ENCODE measurements at regions not wholly inside any gene's neighbourhood (a gene's known extent, or its start where the extent isn't known, plus 50 kb on each side); places are given as distances from the start of the nearest gene placed in this dataset.
"Not testable (repeated sequence)": the region's sequence is repeated elsewhere in the genome, so short reads cannot be mapped to it uniquely, and the experiment has no call there.

DNA sequence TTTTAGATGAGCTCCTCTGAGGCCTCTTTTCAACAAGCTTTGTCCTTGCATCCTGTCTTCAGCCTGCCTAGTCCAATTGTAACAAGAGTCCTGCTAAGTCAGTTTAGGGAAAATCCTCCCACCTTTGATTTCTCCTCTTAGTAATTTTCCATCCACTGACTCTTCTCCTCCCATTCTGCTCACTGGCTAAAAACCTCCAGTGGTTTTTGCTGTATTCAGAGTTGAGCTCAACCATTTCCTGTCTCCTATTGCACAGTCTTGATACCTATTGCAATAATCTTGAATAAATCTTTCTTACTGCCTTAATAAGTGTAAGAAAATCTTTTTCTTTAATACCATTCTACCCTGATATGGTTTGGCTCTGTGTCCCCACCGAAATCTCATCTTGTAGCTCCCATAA, 117.8 kb upstream of the ENPP6 start:
- no peak for DNase-seq (ENCODE audit: low read depth)

DNA sequence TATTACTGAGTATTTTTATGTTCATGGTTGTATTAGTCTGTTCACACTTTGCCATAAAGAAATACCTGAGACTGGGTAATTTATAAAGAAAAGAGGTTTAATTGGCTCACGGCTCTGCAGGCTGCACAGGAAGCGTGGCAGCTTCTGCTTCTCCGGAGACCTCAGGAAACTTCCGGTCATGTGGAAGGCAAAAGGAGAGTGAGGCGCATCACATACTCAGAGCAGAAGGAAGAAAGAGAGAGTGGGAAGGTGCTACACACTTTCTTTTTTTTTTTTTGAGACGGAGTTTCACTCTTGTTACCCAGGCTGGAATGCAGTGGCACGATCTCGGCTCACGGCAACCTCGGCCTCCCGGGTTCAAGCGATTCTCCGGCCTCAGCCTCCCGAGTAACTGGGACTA, 115.8 kb upstream of the ENPP6 start:
- not testable (repeated sequence) for DNase-seq (ENCODE audit: low read depth)

DNA sequence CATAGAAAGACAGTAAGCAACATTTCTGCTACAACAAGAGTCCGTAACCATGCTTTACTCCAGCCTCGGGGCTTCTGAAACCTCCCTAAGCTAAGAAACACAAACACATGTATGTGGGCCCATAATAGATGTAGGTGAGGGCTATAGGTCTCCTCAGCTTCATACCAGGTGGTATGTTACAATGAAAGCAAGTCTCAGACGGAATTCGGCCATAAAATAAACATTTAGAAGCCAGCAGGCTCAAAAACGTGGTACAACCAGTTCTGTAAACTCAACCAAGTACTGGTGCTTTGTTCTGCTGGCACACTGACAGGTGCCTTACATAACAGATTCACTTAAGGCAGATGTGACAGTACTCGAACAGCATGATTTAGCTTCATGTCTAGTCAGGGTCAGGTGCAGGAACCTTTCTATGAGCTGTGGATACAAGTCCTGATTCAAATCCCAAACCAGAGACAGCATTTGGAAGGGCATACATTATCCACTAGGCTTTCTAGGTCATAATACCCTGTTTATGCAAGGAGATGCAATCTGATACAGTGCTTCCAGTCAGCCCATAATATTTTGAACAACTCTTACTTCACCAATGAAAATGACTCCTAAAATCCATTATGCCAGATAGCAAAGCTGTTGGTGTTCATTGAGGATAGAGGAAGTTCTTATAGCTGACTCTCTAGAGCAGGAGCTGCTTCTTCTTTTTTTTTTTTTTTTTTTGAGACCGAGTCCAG, 113.8 kb upstream of the ENPP6 start:
- DNase-seq (ENCODE audit: low read depth): no peak

DNA sequence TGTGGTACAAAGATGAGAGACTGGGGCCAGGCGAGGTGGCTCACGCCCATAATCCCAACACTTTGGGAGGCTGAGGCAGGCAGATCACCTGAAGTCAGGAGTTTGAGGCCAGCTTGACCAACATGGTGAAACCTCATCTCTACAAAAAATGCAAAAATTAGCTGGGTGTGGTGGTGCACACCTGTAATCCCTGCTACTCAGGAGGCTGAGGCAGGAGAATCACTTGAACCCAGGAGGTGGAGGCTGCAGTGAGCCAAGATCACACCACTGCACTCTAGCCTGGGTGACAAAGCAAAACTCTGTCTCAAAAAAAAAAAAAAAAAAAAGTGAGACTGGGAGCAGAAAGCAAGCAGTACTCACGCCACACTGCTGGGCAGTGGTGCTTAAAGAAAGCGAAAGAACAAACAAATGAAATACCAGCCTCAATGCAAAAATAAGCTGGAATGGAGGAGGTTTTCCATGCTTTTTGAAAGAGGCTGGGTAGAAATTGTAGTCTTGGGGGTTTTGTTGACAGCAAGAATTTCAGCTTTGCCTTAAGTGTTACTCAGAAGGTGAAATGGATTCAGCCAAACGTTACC, 112.9 kb upstream of the ENPP6 start:
- DNase-seq (ENCODE audit: low read depth): not testable (repeated sequence)

DNA sequence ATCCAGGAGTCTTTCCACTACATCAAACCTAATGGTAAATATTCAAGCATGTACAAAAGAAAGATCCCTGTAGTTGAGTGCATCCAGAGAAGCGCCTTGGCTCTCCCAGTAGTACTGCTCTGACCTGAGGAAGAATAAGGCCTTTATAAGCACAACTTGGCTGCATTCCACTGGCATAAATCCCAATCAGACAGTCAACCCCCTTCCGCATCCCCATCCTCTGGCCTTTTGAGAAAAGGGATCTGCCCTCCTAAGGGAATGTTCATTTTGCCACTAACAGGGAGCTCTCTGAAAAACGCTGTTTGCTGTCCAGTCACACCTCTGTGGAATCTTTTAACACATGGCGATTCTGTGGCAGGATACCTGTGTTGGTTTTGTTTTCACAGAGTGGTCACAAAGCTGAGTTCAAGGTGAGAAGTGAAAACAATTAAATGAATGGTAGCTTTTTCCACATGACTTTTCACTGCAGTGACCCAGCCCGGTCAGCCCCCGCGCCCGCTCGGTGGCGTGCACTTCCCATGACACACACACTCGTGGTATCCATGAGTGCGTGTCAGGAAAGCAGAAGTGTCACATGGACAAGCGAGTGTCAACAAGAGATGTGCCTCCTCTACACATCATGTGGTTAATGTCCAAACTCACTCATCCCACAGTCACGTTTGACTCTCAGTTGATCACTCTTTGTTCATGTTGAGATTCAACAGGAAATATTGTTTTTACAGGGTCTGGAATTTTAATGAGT, 112.2 kb upstream of the ENPP6 start:
- DNase-seq (ENCODE audit: low read depth): no peak

DNA sequence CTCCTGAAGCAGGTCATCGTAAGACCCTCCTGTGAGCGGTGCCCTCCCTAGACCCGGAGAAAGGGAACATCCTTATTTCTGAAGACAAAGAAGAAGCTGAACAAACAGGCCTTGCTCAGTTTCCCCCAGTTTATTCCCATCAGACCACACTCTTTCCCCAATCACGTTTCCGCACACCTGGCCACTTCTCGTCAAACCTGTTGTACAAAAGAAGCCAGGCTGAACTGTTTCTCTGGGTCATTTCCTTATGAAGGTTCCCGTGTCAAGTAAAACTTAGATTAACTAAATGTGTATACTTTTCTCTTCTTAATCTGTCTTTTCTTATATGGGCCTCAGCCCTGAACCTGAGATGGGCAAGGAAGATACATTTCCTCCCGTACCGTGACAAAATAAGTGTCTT, 111.6 kb upstream of the ENPP6 start:
- DNase-seq (ENCODE audit: low read depth): no peak

DNA sequence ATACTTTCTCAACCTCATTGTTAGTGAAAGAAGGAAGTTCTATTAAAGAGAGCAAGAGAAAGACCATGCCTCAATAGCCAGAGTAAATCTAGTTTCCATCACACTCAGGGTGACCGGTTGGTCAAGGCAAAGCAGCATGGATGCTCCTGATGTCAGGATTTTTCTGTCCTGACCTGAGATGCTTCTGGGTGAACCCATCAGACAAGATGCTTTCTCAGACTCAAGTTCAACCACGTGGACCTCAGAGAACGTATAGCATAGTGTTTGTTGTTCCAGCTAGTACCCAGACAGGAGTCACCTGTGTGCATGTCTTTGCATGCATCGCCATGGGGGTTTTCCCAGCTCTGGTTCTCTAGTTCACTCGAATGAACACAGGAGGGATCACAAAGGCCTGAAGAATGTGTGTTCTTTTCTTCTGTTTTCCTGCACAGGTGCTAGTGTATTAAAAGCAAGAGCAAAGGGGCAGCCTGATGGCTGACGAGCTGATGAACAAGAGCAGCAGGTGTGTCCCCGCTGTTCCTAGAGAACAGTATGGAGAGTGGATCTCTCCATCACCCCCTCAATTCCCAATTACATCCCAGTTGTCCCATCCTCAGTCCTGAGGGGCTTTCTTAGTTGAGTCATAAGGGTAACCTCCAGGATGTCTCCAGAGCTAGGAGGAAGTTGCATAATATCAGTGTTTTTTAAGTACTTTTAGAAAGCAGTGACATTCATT, 110.5 kb upstream of the ENPP6 start:
- no peak for DNase-seq (ENCODE audit: low read depth)

DNA sequence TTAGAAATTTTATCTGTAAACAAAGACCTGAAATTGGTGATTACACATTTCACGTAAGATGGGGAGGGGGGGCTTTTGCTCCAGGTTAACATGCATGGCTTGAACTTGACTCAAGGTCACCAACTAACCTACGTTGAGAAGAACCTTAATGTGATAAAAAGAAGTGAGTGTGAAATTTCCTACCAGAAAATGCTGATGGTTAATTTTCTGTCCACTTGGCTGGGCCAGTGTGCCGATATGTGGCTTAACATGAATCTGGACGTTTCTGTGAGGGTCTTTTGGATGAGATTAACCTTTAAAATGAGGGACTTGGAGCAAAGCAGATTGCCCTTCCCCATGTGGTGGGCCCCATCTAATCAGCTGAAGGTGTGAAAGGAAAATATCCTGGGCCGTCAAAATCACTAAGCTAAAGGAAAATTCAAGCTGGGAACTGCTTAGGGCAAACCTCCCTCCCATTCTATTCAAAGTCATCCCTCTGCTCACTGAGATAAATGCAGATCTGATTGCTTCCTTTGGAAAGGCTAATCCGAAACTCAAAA, 107.3 kb upstream of the ENPP6 start:
- no peak for DNase-seq (ENCODE audit: low read depth)

DNA sequence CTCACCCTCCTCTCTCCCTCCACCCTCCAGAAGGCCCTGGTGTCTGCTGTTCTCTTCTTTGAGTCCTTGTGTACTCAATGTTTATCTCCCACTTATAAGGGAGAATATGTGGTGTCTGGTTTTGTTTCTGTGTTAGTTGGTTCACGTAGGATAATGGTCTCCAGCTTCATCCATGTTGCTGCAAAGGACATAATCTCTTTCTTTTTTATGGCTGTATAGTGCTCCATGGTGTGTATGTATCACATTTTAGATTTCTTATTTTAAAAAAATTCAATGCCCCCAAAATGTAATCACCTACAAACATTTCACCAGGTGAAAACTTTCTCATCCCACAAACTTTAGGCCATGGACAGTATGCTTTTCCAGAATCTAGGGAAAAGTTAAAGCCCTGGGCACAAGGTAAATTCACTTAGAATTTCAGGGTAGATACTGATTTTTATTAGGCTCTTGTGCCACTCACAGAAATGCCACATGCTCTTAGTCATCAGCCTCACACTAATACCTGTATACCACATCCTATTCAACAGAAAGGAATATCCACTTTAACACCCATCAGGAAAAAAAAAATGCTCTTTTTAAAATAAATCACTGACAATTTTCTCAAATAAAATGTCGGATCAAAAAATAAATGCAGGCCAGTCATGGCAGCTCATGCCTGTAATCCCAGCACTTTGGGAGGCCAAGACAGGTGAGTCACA, 104.8 kb upstream of the ENPP6 start:
- no peak for DNase-seq (ENCODE audit: low read depth)

DNA sequence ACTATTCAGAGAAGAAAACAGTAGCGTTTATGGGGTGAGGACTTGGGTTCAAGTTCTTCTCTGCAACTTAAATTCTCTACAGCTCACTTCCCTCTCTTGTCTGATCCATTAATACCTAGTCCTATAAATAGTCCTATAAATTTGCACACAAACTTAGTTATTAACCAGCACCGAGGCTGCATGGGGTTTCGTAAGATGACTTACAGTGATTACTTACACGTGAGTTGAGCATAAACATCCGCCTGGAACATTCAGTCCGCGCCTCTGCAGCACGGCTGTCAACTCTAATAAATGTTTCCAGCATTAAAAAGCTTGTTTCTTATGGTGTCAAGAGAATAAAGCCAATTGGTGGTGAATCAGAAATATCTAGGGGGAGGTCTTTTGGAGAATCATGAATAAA, 103.0 kb upstream of the ENPP6 start:
- DNase-seq (ENCODE audit: low read depth): no peak

DNA sequence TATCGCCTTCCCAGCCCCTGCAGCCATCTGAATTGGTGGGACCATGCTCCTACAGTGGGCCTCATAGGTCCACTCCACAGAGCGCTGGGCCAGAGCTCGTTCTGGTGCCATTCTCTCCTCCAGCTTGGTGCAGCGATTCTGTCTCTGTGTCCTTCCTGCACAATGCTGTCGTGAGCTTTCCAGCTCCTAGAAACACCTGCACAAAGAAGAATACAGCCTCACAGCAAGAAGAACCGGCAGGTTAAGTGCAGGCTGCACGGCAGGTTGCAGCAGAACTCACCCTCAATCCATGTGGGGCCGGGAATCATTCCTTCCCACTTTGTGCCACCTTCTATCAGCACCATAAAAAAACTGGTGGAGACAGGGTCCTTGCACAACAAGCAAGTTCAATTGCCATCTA, 101.2 kb upstream of the ENPP6 start:
- no peak for DNase-seq (ENCODE audit: low read depth)

DNA sequence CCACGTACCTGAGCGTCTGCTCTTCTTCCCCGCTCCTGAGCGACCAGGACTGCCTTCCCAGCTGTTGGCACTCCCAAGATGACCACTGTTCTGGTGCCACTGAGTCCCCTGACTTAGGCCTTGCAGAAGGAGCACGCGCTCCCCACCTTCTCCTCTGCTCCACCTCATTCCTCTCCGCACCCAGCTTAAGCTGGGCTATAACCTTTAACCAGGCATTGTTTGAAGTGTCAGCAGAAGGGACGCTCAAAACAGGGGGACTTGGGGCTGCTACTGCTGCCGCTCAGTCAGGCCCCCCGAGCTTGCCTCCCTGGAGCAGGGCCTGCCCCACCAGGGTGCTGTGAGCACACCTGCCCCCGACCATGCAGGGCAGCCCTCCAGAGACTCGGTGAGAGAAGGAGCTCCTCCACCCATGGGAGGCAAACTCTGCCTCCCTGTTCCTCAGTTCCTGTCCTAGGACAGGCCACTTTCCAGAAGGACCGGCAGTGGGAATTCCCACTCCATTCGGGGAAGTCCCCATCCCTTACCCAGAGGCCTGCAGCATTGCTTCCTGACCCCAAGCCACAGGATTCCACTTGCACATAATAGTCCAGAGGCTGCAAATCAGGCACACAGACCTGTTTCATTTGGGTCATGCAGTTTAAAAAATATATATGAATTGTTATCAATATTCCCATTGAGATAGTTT, 99.7 kb upstream of the ENPP6 start:
- no peak for DNase-seq (ENCODE audit: low read depth)

DNA sequence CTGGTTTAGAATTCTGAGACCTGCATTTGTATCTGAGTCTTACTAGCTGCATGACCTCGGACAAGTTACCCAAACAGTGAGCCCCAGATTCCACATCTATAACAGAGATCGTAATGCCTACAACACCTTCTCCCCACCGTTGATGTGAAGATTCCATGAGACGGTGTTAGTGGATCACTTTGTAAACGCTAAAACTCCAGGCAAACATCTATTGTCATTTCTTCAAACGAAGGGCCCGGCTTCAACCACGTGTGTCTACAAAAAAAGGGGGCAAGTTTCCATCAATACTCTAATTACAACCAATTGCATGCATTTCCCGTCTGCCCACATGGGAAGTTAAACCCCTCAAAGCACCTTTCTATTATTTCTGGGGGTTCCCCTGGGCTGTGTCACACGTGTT, 99.1 kb upstream of the ENPP6 start:
- DNase-seq (ENCODE audit: low read depth): no peak

DNA sequence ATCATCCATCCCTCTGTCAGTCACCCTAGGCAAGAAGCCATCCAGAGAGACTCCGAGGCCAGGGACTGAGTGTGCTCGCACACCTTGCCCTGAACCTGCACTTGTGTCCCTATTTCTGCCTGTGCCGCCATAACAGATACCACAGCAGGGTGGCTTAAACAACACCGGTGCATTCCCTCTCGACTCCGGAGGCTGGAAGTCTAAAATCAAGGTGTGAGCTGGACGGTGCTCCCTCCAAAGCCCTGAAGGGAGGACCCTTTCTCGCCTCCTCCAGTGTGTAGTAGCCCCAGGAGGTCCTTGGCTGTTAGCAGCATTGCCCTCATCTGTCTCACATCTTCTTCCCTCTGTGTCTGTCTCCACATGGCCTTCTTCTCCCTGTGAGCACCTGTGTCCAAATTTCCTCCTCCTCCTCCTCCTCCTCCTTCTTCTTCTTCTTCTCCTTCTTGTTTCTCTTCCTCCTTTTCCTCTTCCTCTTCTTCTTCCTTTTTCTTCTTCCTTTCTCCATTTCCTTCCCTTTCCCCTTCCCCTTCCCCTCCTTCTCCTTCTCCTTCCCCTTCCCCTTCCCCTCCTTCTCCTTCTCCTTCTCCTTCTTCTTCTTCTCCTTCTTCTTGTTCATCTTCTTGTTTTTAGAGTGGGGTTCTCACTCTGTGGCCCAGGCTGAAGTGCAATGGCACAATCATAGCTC, 98.1 kb upstream of the ENPP6 start:
- no peak for DNase-seq (ENCODE audit: low read depth)

DNA sequence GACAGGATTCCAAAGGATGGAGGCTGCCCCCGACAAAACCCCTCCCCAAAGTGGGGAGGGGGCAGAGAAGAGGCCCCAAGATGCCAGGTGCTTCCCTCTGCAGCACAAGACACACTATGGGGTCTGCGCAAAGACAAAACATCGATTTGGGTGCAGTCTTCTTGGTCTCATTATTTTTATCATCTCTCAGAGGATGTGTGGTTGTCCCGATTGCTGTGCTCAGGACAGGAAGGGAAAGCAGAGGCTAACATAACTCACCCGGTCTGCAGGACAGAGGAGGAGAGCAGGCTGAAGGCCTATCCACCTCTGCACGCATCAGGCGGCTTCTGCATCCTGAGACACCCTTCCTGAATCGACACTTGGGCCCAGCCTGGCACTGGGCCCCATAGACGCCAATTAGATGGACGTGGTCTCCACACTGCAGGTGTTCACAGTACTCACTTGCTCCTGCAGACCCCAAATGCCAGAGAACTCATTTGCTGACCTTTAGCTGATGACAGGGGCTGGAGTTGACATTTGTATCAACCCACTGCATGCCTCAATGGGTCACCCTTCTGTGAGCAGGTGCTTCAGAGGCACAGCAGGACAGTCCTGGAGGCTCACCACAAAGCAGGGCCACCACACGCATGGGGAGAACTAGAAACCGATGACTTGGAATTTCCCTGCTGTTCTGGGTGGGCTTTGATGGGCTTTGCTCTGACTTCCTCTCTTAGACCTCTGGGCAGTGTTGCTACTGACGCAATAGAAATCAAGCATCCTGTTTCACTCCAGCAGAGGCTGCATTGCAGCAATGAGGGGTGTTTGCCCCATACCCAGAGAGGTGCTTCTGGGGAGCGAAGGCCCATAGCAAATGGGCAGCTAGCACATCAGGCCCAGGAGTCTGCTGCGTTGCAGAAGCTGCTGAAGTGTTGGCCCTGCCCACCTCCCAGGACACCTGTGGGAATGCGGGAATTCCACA, 96.3 kb upstream of the ENPP6 start:
- DNase-seq (ENCODE audit: low read depth): no peak

DNA sequence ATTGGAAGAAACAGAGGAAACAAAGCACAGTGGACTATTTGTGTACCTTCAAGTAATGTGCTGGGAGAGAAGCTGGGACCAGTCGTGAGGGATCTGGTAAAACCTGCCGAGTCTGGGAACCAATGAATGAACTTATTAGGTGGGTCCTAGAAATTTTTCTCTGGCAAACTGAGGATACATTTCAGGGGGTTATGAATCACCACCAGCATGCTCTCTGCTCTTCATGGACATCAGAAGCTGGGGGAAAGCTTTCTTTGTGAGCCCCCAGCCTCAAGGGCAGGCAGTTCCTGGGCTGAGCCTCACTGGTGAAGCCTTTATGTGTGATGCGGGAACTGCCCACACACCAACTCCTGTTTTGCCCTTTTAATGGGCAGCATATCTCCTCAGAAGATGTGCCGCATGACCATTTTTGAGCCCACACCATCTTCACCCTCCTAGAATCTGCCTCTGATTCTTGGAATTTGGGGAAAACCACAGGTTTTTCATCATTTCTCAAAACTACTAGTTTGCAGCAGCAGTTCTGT, 95.4 kb upstream of the ENPP6 start:
- no peak for DNase-seq (ENCODE audit: low read depth)

DNA sequence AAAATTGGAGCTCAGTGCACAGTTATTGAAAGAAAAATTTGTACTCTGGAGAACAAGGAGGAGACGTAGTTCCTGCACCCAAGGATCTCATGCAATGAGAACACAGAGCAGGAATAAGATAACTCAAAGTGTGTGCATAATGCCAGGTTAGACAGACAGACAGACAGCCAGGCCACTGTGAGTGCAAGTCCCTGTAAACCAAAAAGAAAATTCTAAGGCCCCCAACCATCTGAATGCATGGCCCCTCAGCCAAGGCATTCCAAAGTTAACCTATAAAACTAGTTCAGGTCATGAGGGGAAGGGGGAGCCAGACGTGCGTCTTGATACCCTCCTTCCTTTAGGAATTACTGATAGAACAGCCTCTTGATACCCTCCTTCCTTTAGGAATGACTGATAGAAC, 94.5 kb upstream of the ENPP6 start:
- DNase-seq (ENCODE audit: low read depth): no peak

DNA sequence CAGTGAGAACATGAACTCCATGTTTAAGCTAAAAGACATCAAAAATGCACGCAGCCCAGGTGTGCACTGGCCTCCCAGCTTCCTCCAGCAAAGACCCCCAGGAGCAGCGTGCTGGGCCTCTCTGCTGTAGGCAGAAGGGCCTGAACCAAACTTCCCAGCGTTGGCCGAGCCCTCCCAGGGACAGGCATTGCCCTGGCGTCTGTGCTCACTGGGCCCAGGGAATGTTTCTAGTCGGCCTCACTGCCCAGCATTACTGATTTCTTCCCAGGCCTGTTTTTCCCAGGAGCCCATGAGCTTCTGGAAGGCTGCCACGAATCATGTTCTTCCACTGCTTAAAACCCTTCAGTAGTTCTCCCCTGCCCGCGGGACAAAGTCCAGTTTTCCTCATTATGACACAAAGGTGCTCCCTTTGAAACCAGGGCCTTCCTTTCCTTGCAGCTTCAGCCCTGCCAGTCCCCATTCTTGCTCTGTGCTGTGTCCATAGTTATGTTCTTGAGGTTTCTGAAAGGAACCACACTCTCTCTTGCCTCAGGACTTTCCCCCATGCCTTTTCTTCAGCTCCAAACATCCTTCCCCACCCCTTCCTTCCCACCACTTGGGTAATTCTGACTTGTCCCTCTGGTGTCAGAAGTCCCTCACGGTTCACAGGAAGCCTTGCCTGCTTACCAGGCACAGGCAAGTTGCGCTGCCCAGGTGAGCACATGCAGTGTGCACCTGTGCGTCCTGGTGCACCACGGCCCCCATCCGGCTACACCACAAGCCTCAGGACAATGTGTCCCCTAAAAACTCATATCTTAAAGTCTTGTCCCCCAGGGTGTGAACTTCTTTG, 93.4 kb upstream of the ENPP6 start:
- no peak for DNase-seq (ENCODE audit: low read depth)

Measured in stimulated activated CD4-positive, alpha-beta T cell treated with anti-CD3 and anti-CD28 coated beads, Interleukin-2, amount 100 ng/mL, for 4 hours (primary cell).